ENCODE measurements at regions not wholly inside any gene's neighbourhood (a gene's known extent, or its start where the extent isn't known, plus 50 kb on each side); places are given as distances from the start of the nearest gene placed in this dataset.

- H3K27ac ChIP-seq = no peak overlapping the region
- no peak for TF ChIP-seq CTCF (conservative IDR thresholded peaks at IDR 0.05)
Observed at GRCh38 chr6:97822632-97823031, 539.6 kb upstream of the MMS22L start.

- no peak overlapping the region for H3K27ac ChIP-seq
- no peak for TF ChIP-seq CTCF (conservative IDR thresholded peaks at IDR 0.05)
Observed at GRCh38 chr6:97841763-97842162, 558.7 kb upstream of the MMS22L start.

GRCh38 chr6:97842521-97842920, 559.5 kb upstream of the MMS22L start:
- H3K27ac ChIP-seq = no peak overlapping the region
- no peak for TF ChIP-seq CTCF (conservative IDR thresholded peaks at IDR 0.05)

- H3K27ac ChIP-seq = no peak overlapping the region
- no peak for TF ChIP-seq CTCF (conservative IDR thresholded peaks at IDR 0.05)
Observed at GRCh38 chr6:97849390-97849789, 566.4 kb upstream of the MMS22L start.

GRCh38 chr6:97850458-97851212, 567.6 kb upstream of the MMS22L start:
- no peak for TF ChIP-seq CTCF (conservative IDR thresholded peaks at IDR 0.05)
- no peak overlapping the region for H3K27ac ChIP-seq

- no peak for TF ChIP-seq CTCF (conservative IDR thresholded peaks at IDR 0.05)
- H3K27ac ChIP-seq = no peak overlapping the region
Observed at GRCh38 chr6:97863697-97864096, 580.7 kb upstream of the MMS22L start.

GRCh38 chr6:97864366-97864765, 581.4 kb upstream of the MMS22L start:
- no peak for TF ChIP-seq CTCF (conservative IDR thresholded peaks at IDR 0.05)
- no peak overlapping the region for H3K27ac ChIP-seq
